ENCODE measurements at regions not wholly inside any gene's neighbourhood (a gene's known extent, or its start where the extent isn't known, plus 50 kb on each side); places are given as distances from the start of the nearest gene placed in this dataset.

DNA sequence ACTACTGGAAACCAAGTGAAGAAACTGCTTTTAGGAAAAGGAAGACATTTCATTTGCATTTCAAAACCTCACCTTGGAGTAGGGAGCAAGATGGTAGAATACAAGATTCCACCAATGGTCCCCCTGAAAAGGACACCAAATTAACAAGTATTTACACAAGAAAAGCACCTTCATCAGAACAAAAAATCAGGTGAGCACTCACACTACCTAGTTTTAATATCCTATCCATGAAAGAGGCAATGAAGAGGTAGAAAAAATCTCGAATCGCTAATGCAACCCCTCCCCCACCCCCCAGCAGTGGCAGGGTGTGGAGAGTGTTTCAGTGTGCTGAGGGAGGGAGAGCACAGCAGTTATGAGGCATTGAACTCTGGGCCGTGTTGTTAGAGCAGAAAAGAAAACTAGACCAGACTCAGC, 1397.0 kb upstream of the C9orf72 start (continued):
- TF ChIP-seq CTBP2 (IDR thresholded peaks at IDR 0.05; ENCODE audit: borderline replicate concordance, insufficient read depth, insufficient read length, low read length) (no peak), ATF2 (IDR thresholded peaks at IDR 0.05; ENCODE audit: low read length) (no peak), PHF8 (conservative IDR thresholded peaks at IDR 0.05; ENCODE audit: low read depth, low read length) (no peak), BACH1 (IDR thresholded peaks at IDR 0.05; ENCODE audit: low read length) (no peak)
